ENCODE measurements at regions not wholly inside any gene's neighbourhood (a gene's known extent, or its start where the extent isn't known, plus 50 kb on each side); places are given as distances from the start of the nearest gene placed in this dataset.

DNA sequence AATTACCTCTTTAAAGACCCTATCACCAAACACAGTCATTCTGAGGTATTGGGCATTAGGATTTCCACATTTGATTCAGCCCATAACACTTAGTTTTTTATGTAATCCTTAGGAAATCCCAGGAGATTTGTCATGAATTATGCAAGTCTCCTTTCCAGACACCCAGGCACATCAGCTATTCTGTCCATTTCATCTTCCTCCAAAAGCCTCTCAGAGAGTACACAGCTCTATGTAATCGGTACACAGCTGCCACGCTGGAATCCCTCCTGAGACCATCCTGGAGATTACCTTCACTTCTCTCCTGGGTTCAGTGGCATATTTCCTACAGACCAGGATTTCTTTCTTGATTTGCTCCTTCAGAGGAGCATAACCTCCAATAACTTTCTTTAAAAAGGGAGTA lies 2309.8 kb upstream of the WWC1 start:
- TF ChIP-seq, protein P1, sequence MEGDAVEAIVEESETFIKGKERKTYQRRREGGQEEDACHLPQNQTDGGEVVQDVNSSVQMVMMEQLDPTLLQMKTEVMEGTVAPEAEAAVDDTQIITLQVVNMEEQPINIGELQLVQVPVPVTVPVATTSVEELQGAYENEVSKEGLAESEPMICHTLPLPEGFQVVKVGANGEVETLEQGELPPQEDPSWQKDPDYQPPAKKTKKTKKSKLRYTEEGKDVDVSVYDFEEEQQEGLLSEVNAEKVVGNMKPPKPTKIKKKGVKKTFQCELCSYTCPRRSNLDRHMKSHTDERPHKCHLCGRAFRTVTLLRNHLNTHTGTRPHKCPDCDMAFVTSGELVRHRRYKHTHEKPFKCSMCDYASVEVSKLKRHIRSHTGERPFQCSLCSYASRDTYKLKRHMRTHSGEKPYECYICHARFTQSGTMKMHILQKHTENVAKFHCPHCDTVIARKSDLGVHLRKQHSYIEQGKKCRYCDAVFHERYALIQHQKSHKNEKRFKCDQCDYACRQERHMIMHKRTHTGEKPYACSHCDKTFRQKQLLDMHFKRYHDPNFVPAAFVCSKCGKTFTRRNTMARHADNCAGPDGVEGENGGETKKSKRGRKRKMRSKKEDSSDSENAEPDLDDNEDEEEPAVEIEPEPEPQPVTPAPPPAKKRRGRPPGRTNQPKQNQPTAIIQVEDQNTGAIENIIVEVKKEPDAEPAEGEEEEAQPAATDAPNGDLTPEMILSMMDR (IDR thresholded peaks at IDR 0.05; ENCODE audit: low read depth, low read length, missing input control): no peak
- TF ChIP-seq, protein P2, sequence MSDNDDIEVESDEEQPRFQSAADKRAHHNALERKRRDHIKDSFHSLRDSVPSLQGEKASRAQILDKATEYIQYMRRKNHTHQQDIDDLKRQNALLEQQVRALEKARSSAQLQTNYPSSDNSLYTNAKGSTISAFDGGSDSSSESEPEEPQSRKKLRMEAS (IDR thresholded peaks at IDR 0.05): no peak
- TF ChIP-seq YY1 (IDR thresholded peaks at IDR 0.05) (no peak), EGR1 (IDR thresholded peaks at IDR 0.05; ENCODE audit: low read depth in 2 of 2) (no peak), FOXA1 (IDR thresholded peaks at IDR 0.05) (no peak), HNF4G (IDR thresholded peaks at IDR 0.05) (no peak), NR2F2 (IDR thresholded peaks at IDR 0.05) (no peak), SP1 (IDR thresholded peaks at IDR 0.05) (no peak)
- TF ChIP-seq, protein P3, sequence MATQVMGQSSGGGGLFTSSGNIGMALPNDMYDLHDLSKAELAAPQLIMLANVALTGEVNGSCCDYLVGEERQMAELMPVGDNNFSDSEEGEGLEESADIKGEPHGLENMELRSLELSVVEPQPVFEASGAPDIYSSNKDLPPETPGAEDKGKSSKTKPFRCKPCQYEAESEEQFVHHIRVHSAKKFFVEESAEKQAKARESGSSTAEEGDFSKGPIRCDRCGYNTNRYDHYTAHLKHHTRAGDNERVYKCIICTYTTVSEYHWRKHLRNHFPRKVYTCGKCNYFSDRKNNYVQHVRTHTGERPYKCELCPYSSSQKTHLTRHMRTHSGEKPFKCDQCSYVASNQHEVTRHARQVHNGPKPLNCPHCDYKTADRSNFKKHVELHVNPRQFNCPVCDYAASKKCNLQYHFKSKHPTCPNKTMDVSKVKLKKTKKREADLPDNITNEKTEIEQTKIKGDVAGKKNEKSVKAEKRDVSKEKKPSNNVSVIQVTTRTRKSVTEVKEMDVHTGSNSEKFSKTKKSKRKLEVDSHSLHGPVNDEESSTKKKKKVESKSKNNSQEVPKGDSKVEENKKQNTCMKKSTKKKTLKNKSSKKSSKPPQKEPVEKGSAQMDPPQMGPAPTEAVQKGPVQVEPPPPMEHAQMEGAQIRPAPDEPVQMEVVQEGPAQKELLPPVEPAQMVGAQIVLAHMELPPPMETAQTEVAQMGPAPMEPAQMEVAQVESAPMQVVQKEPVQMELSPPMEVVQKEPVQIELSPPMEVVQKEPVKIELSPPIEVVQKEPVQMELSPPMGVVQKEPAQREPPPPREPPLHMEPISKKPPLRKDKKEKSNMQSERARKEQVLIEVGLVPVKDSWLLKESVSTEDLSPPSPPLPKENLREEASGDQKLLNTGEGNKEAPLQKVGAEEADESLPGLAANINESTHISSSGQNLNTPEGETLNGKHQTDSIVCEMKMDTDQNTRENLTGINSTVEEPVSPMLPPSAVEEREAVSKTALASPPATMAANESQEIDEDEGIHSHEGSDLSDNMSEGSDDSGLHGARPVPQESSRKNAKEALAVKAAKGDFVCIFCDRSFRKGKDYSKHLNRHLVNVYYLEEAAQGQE (IDR thresholded peaks at IDR 0.05): no peak
- TF ChIP-seq, protein P4, sequence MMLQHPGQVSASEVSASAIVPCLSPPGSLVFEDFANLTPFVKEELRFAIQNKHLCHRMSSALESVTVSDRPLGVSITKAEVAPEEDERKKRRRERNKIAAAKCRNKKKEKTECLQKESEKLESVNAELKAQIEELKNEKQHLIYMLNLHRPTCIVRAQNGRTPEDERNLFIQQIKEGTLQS (IDR thresholded peaks at IDR 0.05): no peak
- TF ChIP-seq, protein P5, sequence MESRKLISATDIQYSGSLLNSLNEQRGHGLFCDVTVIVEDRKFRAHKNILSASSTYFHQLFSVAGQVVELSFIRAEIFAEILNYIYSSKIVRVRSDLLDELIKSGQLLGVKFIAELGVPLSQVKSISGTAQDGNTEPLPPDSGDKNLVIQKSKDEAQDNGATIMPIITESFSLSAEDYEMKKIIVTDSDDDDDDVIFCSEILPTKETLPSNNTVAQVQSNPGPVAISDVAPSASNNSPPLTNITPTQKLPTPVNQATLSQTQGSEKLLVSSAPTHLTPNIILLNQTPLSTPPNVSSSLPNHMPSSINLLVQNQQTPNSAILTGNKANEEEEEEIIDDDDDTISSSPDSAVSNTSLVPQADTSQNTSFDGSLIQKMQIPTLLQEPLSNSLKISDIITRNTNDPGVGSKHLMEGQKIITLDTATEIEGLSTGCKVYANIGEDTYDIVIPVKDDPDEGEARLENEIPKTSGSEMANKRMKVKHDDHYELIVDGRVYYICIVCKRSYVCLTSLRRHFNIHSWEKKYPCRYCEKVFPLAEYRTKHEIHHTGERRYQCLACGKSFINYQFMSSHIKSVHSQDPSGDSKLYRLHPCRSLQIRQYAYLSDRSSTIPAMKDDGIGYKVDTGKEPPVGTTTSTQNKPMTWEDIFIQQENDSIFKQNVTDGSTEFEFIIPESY (IDR thresholded peaks at IDR 0.05): no peak

Data from liver (tissue), 3 donors.